ENCODE measurements at regions not wholly inside any gene's neighbourhood (a gene's known extent, or its start where the extent isn't known, plus 50 kb on each side); places are given as distances from the start of the nearest gene placed in this dataset.

- TF ChIP-seq CTCF (IDR thresholded peaks at IDR 0.05 in 2 of 3, conservative IDR thresholded peaks at IDR 0.05 in 1 of 3; ENCODE audit: borderline replicate concordance in 1 of 3, insufficient read depth in 1 of 3, low read depth in 2 of 3, low read length in 2 of 3) (no peak), SP1 (IDR thresholded peaks at IDR 0.05; ENCODE audit: low read depth) (no peak), POLR2AphosphoS5 (IDR thresholded peaks at IDR 0.05; ENCODE audit: low read depth, low read length) (no peak)
These were observed 520.1 kb downstream of the NTRK3 start for GRCh38 chr15:87736401-87736800.
